Upper lobe of left lung (tissue), 6 donors: ENCODE measurements at regions not wholly inside any gene's neighbourhood (a gene's known extent, or its start where the extent isn't known, plus 50 kb on each side); places are given as distances from the start of the nearest gene placed in this dataset.

Experiments
- ATAC-seq, 2 donors: fragments of 200-7000 bp; cut with Tn5 transposase; one replicate each; pipeline ENCODE4 v1.9.1; 2022; ENCODE audit warnings: mild to moderate bottlenecking in 2 of 2, moderate library complexity in 2 of 2; ENCODE audit not compliant: low FRiP score in 2 of 2
- DNase-seq, 2 donors: peaks; one replicate each; pipeline ENCODE4 v3.0.0-alpha.2; 2019 to 2020
- H3K27ac ChIP-seq, 4 donors: fragments of 200-600 bp; sonication (generic); one replicate each; pipeline ENCODE4 v1.5.1; 2016 to 2019
- H3K27me3 ChIP-seq, 4 donors: fragments of 200-600 bp; sonication (generic); one replicate each; pipeline ENCODE4 v1.5.1; 2017 to 2019
- H3K36me3 ChIP-seq, 4 donors: fragments of 200-600 bp; sonication (generic); one replicate each; pipeline ENCODE4 v1.5.1; 2016 to 2019
- H3K4me1 ChIP-seq, 4 donors: fragments of 200-600 bp; sonication (generic); one replicate each; pipeline ENCODE4 v1.5.1; 2018 to 2019
- H3K4me3 ChIP-seq, 4 donors: fragments of 200-600 bp; sonication (generic); one replicate each; pipeline ENCODE4 v1.5.1; 2017 to 2019; ENCODE audit warnings: mild to moderate bottlenecking in 2 of 4, moderate library complexity in 1 of 4
- H3K9me3 ChIP-seq, 4 donors: fragments of 200-600 bp; sonication (generic); one replicate each; pipeline ENCODE4 v1.5.1; 2018 to 2019
- CTCF ChIP-seq, 6 experiments: fragments of 450-650 bp in 4 of 6; fragments of 200-600 bp in 2 of 6; sonication (generic) in 2 of 6; IDR thresholded peaks; one replicate each; pipeline ENCODE4 v1.5.1; 2016 to 2019; ENCODE audit warnings: antibody characterized with exemption in 6 of 6
- EP300 ChIP-seq, 4 donors: sonication (generic); formaldehyde crosslinking; IDR thresholded peaks; one replicate each; pipeline ENCODE4 v1.5.1; 2017; ENCODE audit warnings: antibody characterized with exemption in 4 of 4, control low read depth in 2 of 4
- POLR2A ChIP-seq, 4 donors: fragments of 450-650 bp; IDR thresholded peaks; one replicate each; pipeline ENCODE4 v1.5.1; 2016 to 2017; ENCODE audit warnings: antibody characterized with exemption in 4 of 4, mild to moderate bottlenecking in 2 of 4
- POLR2AphosphoS5 ChIP-seq, 2 donors: sonication (generic); formaldehyde crosslinking; IDR thresholded peaks; one replicate each; pipeline ENCODE4 v1.5.1; 2017; ENCODE audit warnings: antibody characterized with exemption in 2 of 2
- WGBS, 2 donors: methylation state at CpG; one replicate each; pipeline ENCODE4 v1.1.5; 2017 to 2018; 5-methylcytosine and 5-hydroxymethylcytosine counted together
- donor health status: DM: no; HTN: no; CAD: no; lungs with moderate emphysema.
- donor health status: DM: no; HTN: yes; CAD: no; lungs with severe emphysema.

GRCh38 chr9:87211669-87212068, 264.4 kb upstream of the GAS1 start:
- WGBS, 2 donors: 98 to 99% methylated on average over 2 of the region's 2 CpGs
- H3K27me3 ChIP-seq: no peaks in the 10 kb centered on the region
- ATAC-seq: no peak
- TF ChIP-seq CTCF (IDR thresholded peaks at IDR 0.05): no peak
- TF ChIP-seq POLR2AphosphoS5 (IDR thresholded peaks at IDR 0.05): no peak
- no peak for TF ChIP-seq EP300 (IDR thresholded peaks at IDR 0.05)
- TF ChIP-seq POLR2A (IDR thresholded peaks at IDR 0.05): no peak
- H3K4me1 ChIP-seq: no peaks in the 10 kb centered on the region
- no peaks in the 10 kb centered on the region for H3K36me3 ChIP-seq
- H3K9me3 ChIP-seq: no peaks in the 10 kb centered on the region
- no peak for DNase-seq
- no peak overlapping the region for H3K4me3 ChIP-seq
- no peak overlapping the region for H3K27ac ChIP-seq

GRCh38 chr9:87212605-87213021, 265.3 kb upstream of the GAS1 start:
- no peaks in the 10 kb centered on the region for H3K27me3 ChIP-seq
- H3K27ac ChIP-seq: no peak overlapping the region
- H3K4me3 ChIP-seq: no peak overlapping the region
- TF ChIP-seq EP300 (IDR thresholded peaks at IDR 0.05): no peak
- TF ChIP-seq POLR2AphosphoS5 (IDR thresholded peaks at IDR 0.05): no peak
- no peak for TF ChIP-seq CTCF (IDR thresholded peaks at IDR 0.05)
- TF ChIP-seq POLR2A (IDR thresholded peaks at IDR 0.05): no peak
- WGBS, 2 donors: 92 to 94% methylated on average over 3 of the region's 3 CpGs
- no peak for ATAC-seq
- no peaks in the 10 kb centered on the region for H3K9me3 ChIP-seq
- no peaks in the 10 kb centered on the region for H3K36me3 ChIP-seq
- DNase-seq: no peak
- no peaks in the 10 kb centered on the region for H3K4me1 ChIP-seq

DNA sequence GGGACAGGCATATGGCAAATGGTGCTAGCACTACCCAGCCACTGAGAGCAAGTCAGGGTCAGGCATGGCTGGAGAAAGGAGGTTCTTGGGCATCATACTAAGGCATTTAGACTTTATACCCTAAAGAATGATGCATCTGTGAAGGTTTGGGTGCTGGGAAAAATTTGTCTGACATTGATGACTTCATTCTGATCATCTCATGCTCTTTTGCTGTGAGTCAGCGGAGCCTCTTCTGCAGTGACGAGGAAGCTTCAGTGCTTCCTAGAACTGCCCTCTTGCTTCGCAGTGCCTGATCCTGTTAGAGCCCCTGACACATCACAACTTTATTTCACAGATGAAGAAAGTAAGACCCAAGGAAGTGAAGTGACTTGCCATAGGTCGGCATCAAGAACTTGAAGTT, 266.6 kb upstream of the GAS1 start:
- no peak for DNase-seq
- 88 to 90% methylated on average over 4 of the region's 4 CpGs for WGBS, 2 donors

GRCh38 chr9:87214991-87215390, 267.7 kb upstream of the GAS1 start:
- WGBS, 2 donors: 90 to 94% methylated on average over 3 of the region's 3 CpGs
- H3K36me3 ChIP-seq: no peaks in the 10 kb centered on the region
- H3K27me3 ChIP-seq: no peaks in the 10 kb centered on the region
- no peak overlapping the region for H3K4me3 ChIP-seq
- H3K4me1 ChIP-seq: no peaks in the 10 kb centered on the region
- ATAC-seq: no peak
- no peak overlapping the region for H3K27ac ChIP-seq
- no peak for DNase-seq
- H3K9me3 ChIP-seq: no peaks in the 10 kb centered on the region
- no peak for TF ChIP-seq CTCF (IDR thresholded peaks at IDR 0.05)
- no peak for TF ChIP-seq POLR2AphosphoS5 (IDR thresholded peaks at IDR 0.05)
- no peak for TF ChIP-seq POLR2A (IDR thresholded peaks at IDR 0.05)
- TF ChIP-seq EP300 (IDR thresholded peaks at IDR 0.05): no peak

More for the DNA sequence above, 266.6 kb upstream of the GAS1 start:
- Histone ChIP-seq H3K4me1 (no peaks in the 10 kb centered on the region), H3K4me3 (no peak overlapping the region), H3K9me3 (no peaks in the 10 kb centered on the region), H3K36me3 (no peaks in the 10 kb centered on the region), H3K27ac (no peak overlapping the region), H3K27me3 (no peaks in the 10 kb centered on the region)
- no peak for ATAC-seq
- TF ChIP-seq POLR2AphosphoS5 (IDR thresholded peaks at IDR 0.05): no peak
- no peak for TF ChIP-seq CTCF (IDR thresholded peaks at IDR 0.05)
- TF ChIP-seq EP300 (IDR thresholded peaks at IDR 0.05): no peak
- no peak for TF ChIP-seq POLR2A (IDR thresholded peaks at IDR 0.05)

GRCh38 chr9:87216036-87216435, 268.7 kb upstream of the GAS1 start:
- no peak overlapping the region for H3K27ac ChIP-seq
- ATAC-seq (no peak), DNase-seq (no peak)
- H3K4me3 ChIP-seq: no peak overlapping the region
- TF ChIP-seq POLR2AphosphoS5 (IDR thresholded peaks at IDR 0.05) (no peak), CTCF (IDR thresholded peaks at IDR 0.05) (no peak), POLR2A (IDR thresholded peaks at IDR 0.05) (no peak), EP300 (IDR thresholded peaks at IDR 0.05) (no peak)
- 84 to 93% methylated on average over 4 of the region's 4 CpGs for WGBS, 2 donors
- H3K9me3 ChIP-seq: no peaks in the 10 kb centered on the region
- no peaks in the 10 kb centered on the region for H3K36me3 ChIP-seq
- no peaks in the 10 kb centered on the region for H3K27me3 ChIP-seq
- H3K4me1 ChIP-seq: no peaks in the 10 kb centered on the region
